WTC11 (cell line): ENCODE measurements at regions not wholly inside any gene's neighbourhood (a gene's known extent, or its start where the extent isn't known, plus 50 kb on each side); places are given as distances from the start of the nearest gene placed in this dataset.

ENCODE experiments used
- ATAC-seq: fragments of 200-7000 bp; cut with Tn5 transposase; 2 replicates; pipeline ENCODE4 v1.10.0; 2021; ENCODE audit warnings: mild to moderate bottlenecking, moderate library complexity
- CTCF ChIA-PET: fragments of 300-600 bp; sonication (Branson Sonifier 250); formaldehyde crosslinking; loops from one replicate; lab custom pipeline; 2021; ENCODE audit warnings: antibody characterized with exemption; lab: Charles Lee
- POLR2A ChIA-PET: fragments of 350-600 bp; sonication (Branson Sonifier 250); formaldehyde crosslinking; loops from one replicate; lab custom pipeline; 2021; ENCODE audit warnings: antibody characterized with exemption; lab: Charles Lee
- DNase-seq: peaks from one replicate; pipeline ENCODE4 v3.0.0; 2021; ENCODE audit warnings: low spot score
- H3K27ac Mint-ChIP-seq: 2 replicates; pipeline ENCODE4 v1.8.0; 2021; ENCODE audit warnings: mixed read lengths
- H3K27me3 Mint-ChIP-seq: 2 replicates; pipeline ENCODE4 v1.8.0; 2021; ENCODE audit warnings: low read depth, mild to moderate bottlenecking, moderate library complexity, mixed read lengths
- H3K36me3 Mint-ChIP-seq: 2 replicates; pipeline ENCODE4 v1.8.0; 2021; ENCODE audit warnings: mixed read lengths
- H3K4me1 Mint-ChIP-seq: 2 replicates; pipeline ENCODE4 v1.8.0; 2022; ENCODE audit warnings: mixed read lengths
- H3K4me3 Mint-ChIP-seq: 2 replicates; pipeline ENCODE4 v1.8.0; 2021; ENCODE audit warnings: mild to moderate bottlenecking, moderate library complexity, mixed read lengths
- H3K9me3 Mint-ChIP-seq: 2 replicates; pipeline ENCODE4 v1.8.0; 2021; ENCODE audit warnings: mixed read lengths
- ATF1 ChIP-seq: sonication (generic); formaldehyde crosslinking; IDR thresholded peaks from 2 replicates; pipeline ENCODE4 v1.8.1; 2023; ENCODE audit warnings: mild to moderate bottlenecking, moderate library complexity, missing genetic modification reagents
- CTCF ChIP-seq: fragments of 200-600 bp; IDR thresholded peaks from 2 replicates; pipeline ENCODE4 v1.8.0; 2022; ENCODE audit warnings: antibody characterized with exemption
- ESRRA ChIP-seq: sonication (generic); formaldehyde crosslinking; IDR thresholded peaks from 2 replicates; pipeline ENCODE4 v1.8.1; 2022; ENCODE audit warnings: mild to moderate bottlenecking, missing genetic modification reagents, borderline replicate concordance
- ETV6 ChIP-seq: sonication (generic); formaldehyde crosslinking; IDR thresholded peaks from 2 replicates; pipeline ENCODE4 v1.8.1; 2022; ENCODE audit warnings: mild to moderate bottlenecking, missing genetic modification reagents
- FOXJ3 ChIP-seq: sonication (generic); formaldehyde crosslinking; IDR thresholded peaks from 2 replicates; pipeline ENCODE4 v1.9.0; 2021; ENCODE audit warnings: missing genetic modification reagents, mild to moderate bottlenecking, borderline replicate concordance
- FOXP1 ChIP-seq: sonication (generic); formaldehyde crosslinking; IDR thresholded peaks from 2 replicates; pipeline ENCODE4 v1.8.0; 2022; ENCODE audit warnings: missing genetic modification reagents, mild to moderate bottlenecking, moderate library complexity, borderline replicate concordance
- FOXP4 ChIP-seq: sonication (generic); formaldehyde crosslinking; IDR thresholded peaks from 2 replicates; pipeline ENCODE4 v1.8.0; 2022; ENCODE audit warnings: mild to moderate bottlenecking, missing genetic modification reagents
- GTF2I ChIP-seq: fragments of 250-450 bp; sonication (Bioruptor Pico); conservative IDR thresholded peaks from 2 replicates; pipeline ENCODE4 v1.4.0; 2021; ENCODE audit warnings: mild to moderate bottlenecking
- OVOL2 ChIP-seq: fragments of 250-450 bp; sonication (Bioruptor Pico); IDR thresholded peaks from 2 replicates; pipeline ENCODE4 v1.9.0; 2021; ENCODE audit warnings: mild to moderate bottlenecking, borderline replicate concordance
- PRDM15 ChIP-seq: sonication (generic); formaldehyde crosslinking; IDR thresholded peaks from 2 replicates; pipeline ENCODE4 v1.8.0; 2022; ENCODE audit warnings: missing genetic modification reagents
- SP1 ChIP-seq: sonication (generic); formaldehyde crosslinking; conservative IDR thresholded peaks from 2 replicates; pipeline ENCODE4 v1.8.1; 2022; ENCODE audit warnings: missing genetic modification reagents
- TCF7 ChIP-seq: sonication (generic); formaldehyde crosslinking; IDR thresholded peaks from 2 replicates; pipeline ENCODE4 v1.8.0; 2022; ENCODE audit warnings: mild to moderate bottlenecking, low read depth, missing genetic modification reagents, moderate library complexity
- ZBTB43 ChIP-seq: sonication (generic); formaldehyde crosslinking; IDR thresholded peaks from 2 replicates; pipeline ENCODE4 v1.8.1; 2023; ENCODE audit warnings: mild to moderate bottlenecking, missing genetic modification reagents
- TF ChIP-seq, protein P1 (sequence below): sonication (generic); formaldehyde crosslinking; IDR thresholded peaks from 2 replicates; pipeline ENCODE4 v1.8.1; 2023; ENCODE audit warnings: mild to moderate bottlenecking, missing genetic modification reagents
- TF ChIP-seq, protein P2 (sequence below): sonication (generic); formaldehyde crosslinking; IDR thresholded peaks from 2 replicates; pipeline ENCODE4 v1.8.1; 2023; ENCODE audit warnings: mild to moderate bottlenecking, moderate library complexity, missing genetic modification reagents
- TF ChIP-seq, protein P3 (sequence below): sonication (generic); formaldehyde crosslinking; IDR thresholded peaks from 2 replicates; pipeline ENCODE4 v1.8.1; 2022; ENCODE audit warnings: low read depth, missing genetic modification reagents, borderline replicate concordance
- TF ChIP-seq, protein P4 (sequence below): sonication (generic); formaldehyde crosslinking; conservative IDR thresholded peaks from 2 replicates; pipeline ENCODE4 v1.8.1; 2023; ENCODE audit warnings: mild to moderate bottlenecking, low read depth, missing genetic modification reagents, moderate library complexity

DNA sequence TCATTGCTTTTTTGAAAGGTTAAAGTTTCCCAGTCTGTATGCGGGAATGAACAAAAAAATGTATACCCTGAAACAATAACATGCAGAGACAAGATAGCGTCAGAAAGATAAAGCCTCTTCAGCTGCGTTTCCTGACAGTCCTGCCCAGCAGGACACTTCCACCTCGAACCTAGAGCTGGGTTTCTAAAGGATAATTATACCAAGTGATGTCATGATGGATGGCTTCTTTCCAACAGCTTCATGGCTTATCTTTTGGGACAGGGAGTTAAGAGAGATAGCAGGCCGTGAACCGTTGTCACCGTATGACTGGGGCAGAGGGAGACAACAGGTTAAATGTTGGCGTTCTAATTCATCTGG lies 267.6 kb upstream of the SGK1 start:
- H3K36me3 Mint-ChIP-seq = no peaks in the 10 kb centered on the region
- H3K4me3 Mint-ChIP-seq = no peak overlapping the region
- no peak for ATAC-seq
- no peak overlapping the region for H3K27ac Mint-ChIP-seq
- POLR2A ChIA-PET = no interaction called here
- no peaks in the 10 kb centered on the region for H3K27me3 Mint-ChIP-seq
- H3K4me1 Mint-ChIP-seq = peaks cover 24% of the 10 kb centered on the region
- TF ChIP-seq ZBTB43 (CRISPR knock-in tag) (no peak), GTF2I (CRISPR knock-in tag) (no peak), FOXP1 (CRISPR knock-in tag) (no peak), TCF7 (CRISPR knock-in tag) (no peak), PRDM15 (CRISPR knock-in tag) (no peak), ETV6 (CRISPR knock-in tag) (no peak), FOXJ3 (CRISPR knock-in tag) (no peak), CTCF (no peak), OVOL2 (CRISPR knock-in tag) (no peak), FOXP4 (CRISPR knock-in tag) (no peak), SP1 (no peak), ATF1 (CRISPR knock-in tag) (no peak), ESRRA (CRISPR knock-in tag) (no peak)
- TF ChIP-seq, protein P1, sequence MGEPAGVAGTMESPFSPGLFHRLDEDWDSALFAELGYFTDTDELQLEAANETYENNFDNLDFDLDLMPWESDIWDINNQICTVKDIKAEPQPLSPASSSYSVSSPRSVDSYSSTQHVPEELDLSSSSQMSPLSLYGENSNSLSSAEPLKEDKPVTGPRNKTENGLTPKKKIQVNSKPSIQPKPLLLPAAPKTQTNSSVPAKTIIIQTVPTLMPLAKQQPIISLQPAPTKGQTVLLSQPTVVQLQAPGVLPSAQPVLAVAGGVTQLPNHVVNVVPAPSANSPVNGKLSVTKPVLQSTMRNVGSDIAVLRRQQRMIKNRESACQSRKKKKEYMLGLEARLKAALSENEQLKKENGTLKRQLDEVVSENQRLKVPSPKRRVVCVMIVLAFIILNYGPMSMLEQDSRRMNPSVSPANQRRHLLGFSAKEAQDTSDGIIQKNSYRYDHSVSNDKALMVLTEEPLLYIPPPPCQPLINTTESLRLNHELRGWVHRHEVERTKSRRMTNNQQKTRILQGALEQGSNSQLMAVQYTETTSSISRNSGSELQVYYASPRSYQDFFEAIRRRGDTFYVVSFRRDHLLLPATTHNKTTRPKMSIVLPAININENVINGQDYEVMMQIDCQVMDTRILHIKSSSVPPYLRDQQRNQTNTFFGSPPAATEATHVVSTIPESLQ = no peak
- TF ChIP-seq, protein P2, sequence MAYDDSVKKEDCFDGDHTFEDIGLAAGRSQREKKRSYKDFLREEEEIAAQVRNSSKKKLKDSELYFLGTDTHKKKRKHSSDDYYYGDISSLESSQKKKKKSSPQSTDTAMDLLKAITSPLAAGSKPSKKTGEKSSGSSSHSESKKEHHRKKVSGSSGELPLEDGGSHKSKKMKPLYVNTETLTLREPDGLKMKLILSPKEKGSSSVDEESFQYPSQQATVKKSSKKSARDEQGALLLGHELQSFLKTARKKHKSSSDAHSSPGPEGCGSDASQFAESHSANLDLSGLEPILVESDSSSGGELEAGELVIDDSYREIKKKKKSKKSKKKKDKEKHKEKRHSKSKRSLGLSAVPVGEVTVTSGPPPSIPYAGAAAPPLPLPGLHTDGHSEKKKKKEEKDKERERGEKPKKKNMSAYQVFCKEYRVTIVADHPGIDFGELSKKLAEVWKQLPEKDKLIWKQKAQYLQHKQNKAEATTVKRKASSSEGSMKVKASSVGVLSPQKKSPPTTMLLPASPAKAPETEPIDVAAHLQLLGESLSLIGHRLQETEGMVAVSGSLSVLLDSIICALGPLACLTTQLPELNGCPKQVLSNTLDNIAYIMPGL (CRISPR knock-in tag) = no peak
- TF ChIP-seq, protein P3, sequence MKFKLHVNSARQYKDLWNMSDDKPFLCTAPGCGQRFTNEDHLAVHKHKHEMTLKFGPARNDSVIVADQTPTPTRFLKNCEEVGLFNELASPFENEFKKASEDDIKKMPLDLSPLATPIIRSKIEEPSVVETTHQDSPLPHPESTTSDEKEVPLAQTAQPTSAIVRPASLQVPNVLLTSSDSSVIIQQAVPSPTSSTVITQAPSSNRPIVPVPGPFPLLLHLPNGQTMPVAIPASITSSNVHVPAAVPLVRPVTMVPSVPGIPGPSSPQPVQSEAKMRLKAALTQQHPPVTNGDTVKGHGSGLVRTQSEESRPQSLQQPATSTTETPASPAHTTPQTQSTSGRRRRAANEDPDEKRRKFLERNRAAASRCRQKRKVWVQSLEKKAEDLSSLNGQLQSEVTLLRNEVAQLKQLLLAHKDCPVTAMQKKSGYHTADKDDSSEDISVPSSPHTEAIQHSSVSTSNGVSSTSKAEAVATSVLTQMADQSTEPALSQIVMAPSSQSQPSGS (CRISPR knock-in tag) = no peak
- TF ChIP-seq, protein P4, sequence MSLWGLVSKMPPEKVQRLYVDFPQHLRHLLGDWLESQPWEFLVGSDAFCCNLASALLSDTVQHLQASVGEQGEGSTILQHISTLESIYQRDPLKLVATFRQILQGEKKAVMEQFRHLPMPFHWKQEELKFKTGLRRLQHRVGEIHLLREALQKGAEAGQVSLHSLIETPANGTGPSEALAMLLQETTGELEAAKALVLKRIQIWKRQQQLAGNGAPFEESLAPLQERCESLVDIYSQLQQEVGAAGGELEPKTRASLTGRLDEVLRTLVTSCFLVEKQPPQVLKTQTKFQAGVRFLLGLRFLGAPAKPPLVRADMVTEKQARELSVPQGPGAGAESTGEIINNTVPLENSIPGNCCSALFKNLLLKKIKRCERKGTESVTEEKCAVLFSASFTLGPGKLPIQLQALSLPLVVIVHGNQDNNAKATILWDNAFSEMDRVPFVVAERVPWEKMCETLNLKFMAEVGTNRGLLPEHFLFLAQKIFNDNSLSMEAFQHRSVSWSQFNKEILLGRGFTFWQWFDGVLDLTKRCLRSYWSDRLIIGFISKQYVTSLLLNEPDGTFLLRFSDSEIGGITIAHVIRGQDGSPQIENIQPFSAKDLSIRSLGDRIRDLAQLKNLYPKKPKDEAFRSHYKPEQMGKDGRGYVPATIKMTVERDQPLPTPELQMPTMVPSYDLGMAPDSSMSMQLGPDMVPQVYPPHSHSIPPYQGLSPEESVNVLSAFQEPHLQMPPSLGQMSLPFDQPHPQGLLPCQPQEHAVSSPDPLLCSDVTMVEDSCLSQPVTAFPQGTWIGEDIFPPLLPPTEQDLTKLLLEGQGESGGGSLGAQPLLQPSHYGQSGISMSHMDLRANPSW = no peak
- TF ChIP-seq, all 79 proteins: peak for 0
- CTCF ChIA-PET = no interaction called here
- H3K9me3 Mint-ChIP-seq = no peaks in the 10 kb centered on the region; the same call in 1 of the 2 replicates
- DNase-seq = no peak
